ENCODE measurements at regions not wholly inside any gene's neighbourhood (a gene's known extent, or its start where the extent isn't known, plus 50 kb on each side); places are given as distances from the start of the nearest gene placed in this dataset.

- DNase-seq: no peak
Observed at GRCh38 chr7:4616116-4616515, 66.0 kb upstream of the FOXK1 start.

GRCh38 chr7:4621396-4621795, 60.7 kb upstream of the FOXK1 start:
- DNase-seq: no peak

- DNase-seq: no peak
Observed at GRCh38 chr7:4626318-4626845, 55.7 kb upstream of the FOXK1 start.

- no peak for DNase-seq
Observed at GRCh38 chr7:4629287-4629895, 52.7 kb upstream of the FOXK1 start.

- DNase-seq: peak; percentile 65 to 77
Observed at GRCh38 chr7:4631380-4632179, 50.5 kb upstream of the FOXK1 start.

All from hippocampal formation (tissue), 2 donors.